Osteoblast (primary cell): ENCODE measurements at regions not wholly inside any gene's neighbourhood (a gene's known extent, or its start where the extent isn't known, plus 50 kb on each side); places are given as distances from the start of the nearest gene placed in this dataset.

ENCODE experiments used
- DNase-seq: peaks from one replicate; pipeline ENCODE4 v3.0.0; 2011; ENCODE audit warnings: low spot score, mixed read lengths; ENCODE audit not compliant: insufficient read length; ENCODE audit errors: missing footprints
- H2AFZ ChIP-seq: 2 replicates; pipeline ENCODE4 v1.6.0; 2011; ENCODE audit warnings: mild to moderate bottlenecking, low read length
- H3K27ac ChIP-seq: 2 replicates; pipeline ENCODE4 v1.5.1; 2011; ENCODE audit warnings: mild to moderate bottlenecking, low read depth, low read length, moderate library complexity
- H3K27me3 ChIP-seq: 2 replicates; pipeline ENCODE4 v1.6.0; 2012; ENCODE audit warnings: mild to moderate bottlenecking, control low read depth, inconsistent platforms, low read length, moderate library complexity; ENCODE audit not compliant: insufficient read depth
- H3K36me3 ChIP-seq: 2 replicates; pipeline ENCODE4 v1.5.1; 2011; ENCODE audit warnings: mild to moderate bottlenecking, low read length, control low read depth, moderate library complexity; ENCODE audit not compliant: insufficient read depth
- H3K4me1 ChIP-seq: 2 replicates; pipeline ENCODE4 v1.5.1; 2011; ENCODE audit warnings: mild to moderate bottlenecking, low read length, control low read depth, moderate library complexity; ENCODE audit not compliant: insufficient read depth
- H3K4me2 ChIP-seq: 2 replicates; pipeline ENCODE4 v1.6.0; 2011; ENCODE audit warnings: mild to moderate bottlenecking, low read length; ENCODE audit not compliant: insufficient read depth
- H3K4me3 ChIP-seq: fragments of 200-600 bp; sonication (generic); 3 replicates; pipeline ENCODE4 v1.5.1; 2012; ENCODE audit warnings: mild to moderate bottlenecking, low read length, inconsistent platforms; ENCODE audit not compliant: insufficient read depth
- H3K79me2 ChIP-seq: 2 replicates; pipeline ENCODE4 v1.6.0; 2012; ENCODE audit warnings: mild to moderate bottlenecking, low read length, control low read depth, inconsistent platforms; ENCODE audit not compliant: insufficient read depth
- H3K9me3 ChIP-seq: 2 replicates; pipeline ENCODE4 v1.5.1; 2011; ENCODE audit warnings: low read depth, low read length, control low read depth
- H4K20me1 ChIP-seq: 2 replicates; pipeline ENCODE4 v1.6.0; 2012; ENCODE audit warnings: mild to moderate bottlenecking, low read length, control low read depth; ENCODE audit not compliant: insufficient read depth
- TF ChIP-seq, protein P1 (sequence below): IDR thresholded peaks from 2 replicates; pipeline ENCODE4 v1.5.1; 2011; ENCODE audit warnings: mild to moderate bottlenecking, low read depth, low read length, moderate library complexity; ENCODE audit errors: extremely low read depth

DNA sequence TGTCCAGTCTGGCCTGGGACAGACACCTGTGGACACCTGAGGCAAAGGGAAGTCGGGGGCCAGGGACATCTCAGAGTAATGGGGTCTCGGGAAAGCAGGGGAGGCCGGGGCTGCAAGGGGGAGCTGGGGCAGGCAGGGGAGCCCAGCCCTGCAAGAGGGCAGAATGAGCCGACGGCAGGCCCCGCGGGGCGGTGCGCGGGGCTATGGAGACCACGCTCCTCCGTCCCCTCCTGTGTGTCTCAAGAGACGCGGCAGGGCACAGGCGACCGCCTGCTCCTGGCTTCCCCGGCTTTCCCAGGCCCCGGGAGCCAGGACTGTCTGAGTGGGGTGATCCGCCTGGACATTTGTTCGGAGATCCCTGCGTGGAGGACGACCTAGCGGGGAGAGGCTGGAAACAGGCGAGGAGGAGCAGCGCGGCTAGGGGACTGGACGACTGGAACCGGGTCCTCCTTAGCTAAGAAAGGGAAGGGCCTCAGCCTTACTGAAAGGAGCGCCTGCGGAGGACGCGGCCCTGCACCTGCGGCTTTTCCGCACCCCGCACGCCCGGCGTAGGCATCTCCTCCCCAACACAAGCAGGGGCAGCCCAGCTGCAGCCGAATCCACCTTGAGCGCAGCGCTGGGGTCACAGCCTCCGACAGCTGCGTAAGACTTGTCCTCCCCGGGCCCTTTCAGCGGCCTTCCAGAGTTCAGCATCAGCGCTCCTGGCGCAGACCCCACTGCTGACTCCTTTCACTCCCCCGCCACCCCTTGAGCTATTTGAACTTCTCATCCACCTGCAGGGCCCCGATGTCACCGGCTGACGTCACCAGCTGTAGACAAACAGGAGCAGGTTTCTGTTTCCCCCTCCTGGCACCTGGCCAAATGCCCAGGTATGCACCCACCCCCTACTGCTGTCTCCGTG lies 176.4 kb downstream of the ZNF248 start:
- TF ChIP-seq, protein P1, sequence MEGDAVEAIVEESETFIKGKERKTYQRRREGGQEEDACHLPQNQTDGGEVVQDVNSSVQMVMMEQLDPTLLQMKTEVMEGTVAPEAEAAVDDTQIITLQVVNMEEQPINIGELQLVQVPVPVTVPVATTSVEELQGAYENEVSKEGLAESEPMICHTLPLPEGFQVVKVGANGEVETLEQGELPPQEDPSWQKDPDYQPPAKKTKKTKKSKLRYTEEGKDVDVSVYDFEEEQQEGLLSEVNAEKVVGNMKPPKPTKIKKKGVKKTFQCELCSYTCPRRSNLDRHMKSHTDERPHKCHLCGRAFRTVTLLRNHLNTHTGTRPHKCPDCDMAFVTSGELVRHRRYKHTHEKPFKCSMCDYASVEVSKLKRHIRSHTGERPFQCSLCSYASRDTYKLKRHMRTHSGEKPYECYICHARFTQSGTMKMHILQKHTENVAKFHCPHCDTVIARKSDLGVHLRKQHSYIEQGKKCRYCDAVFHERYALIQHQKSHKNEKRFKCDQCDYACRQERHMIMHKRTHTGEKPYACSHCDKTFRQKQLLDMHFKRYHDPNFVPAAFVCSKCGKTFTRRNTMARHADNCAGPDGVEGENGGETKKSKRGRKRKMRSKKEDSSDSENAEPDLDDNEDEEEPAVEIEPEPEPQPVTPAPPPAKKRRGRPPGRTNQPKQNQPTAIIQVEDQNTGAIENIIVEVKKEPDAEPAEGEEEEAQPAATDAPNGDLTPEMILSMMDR, result no peak
- peaks cover 3% of the 10 kb centered on the region for H3K9me3 ChIP-seq
- H3K27ac ChIP-seq, result no peak overlapping the region

DNA sequence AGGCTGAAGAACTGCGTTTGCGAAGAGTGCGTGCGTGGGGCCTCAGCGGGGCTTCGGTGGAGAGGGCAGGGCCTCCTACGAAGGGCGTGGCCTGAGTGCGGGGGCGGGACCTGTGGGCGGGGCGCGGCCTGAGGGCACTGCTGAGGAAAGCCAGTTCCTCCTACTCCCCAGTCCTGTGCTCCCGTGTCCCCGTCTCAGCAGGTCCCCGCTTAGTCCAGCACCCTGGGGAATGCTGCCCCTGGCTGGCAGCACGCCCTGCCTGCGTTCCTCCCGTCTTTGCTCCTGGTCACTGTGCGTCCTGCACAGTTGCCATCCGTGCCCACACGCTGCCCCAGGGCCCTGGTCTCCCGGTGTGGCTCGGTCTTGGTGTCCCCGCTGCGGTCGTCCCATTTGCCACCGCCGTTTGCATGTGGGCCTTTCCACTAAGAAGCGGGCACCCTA lies 177.1 kb downstream of the ZNF248 start:
- Histone ChIP-seq H3K27ac (no peak overlapping the region), H3K79me2 (no peaks in the 10 kb centered on the region), H3K4me2 (no peak overlapping the region), H2AFZ (no peak overlapping the region), H3K4me3 (no peak overlapping the region), H4K20me1 (no peaks in the 10 kb centered on the region), H3K27me3 (no peaks in the 10 kb centered on the region), H3K36me3 (no peaks in the 10 kb centered on the region), H3K4me1 (no peaks in the 10 kb centered on the region), H3K9me3 (peaks cover 3% of the 10 kb centered on the region)
- TF ChIP-seq, protein P1, result no peak
- no peak for DNase-seq

More for the DNA sequence above, 176.4 kb downstream of the ZNF248 start:
- H3K27me3 ChIP-seq, result no peaks in the 10 kb centered on the region
- H3K79me2 ChIP-seq, result no peaks in the 10 kb centered on the region
- H3K4me3 ChIP-seq, result no peak overlapping the region
- DNase-seq, result no peak
- no peaks in the 10 kb centered on the region for H3K4me1 ChIP-seq
- no peaks in the 10 kb centered on the region for H4K20me1 ChIP-seq
- H3K4me2 ChIP-seq, result no peak overlapping the region
- no peaks in the 10 kb centered on the region for H3K36me3 ChIP-seq
- H2AFZ ChIP-seq, result no peak overlapping the region

DNA sequence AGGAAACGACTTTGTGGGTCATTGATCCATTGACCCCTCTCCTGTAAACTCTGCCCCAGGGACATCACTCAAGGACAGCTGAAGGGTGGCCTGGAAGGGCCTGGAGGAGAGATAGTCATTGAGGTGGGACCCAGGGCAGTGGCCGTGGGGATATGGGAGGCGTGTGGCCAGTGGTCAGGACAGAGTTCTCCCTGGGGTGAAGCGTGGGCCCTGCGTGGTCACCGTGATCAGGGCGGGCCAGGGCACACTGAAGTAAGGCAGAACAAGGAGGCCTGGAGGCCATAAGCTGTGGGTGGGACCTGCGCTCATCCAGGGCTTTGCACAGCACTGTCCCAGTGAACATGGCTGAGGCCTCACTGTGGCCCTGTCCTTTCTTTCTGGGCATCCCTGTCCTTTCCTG lies 177.9 kb downstream of the ZNF248 start:
- H3K4me1 ChIP-seq, result no peaks in the 10 kb centered on the region
- H2AFZ ChIP-seq, result no peak overlapping the region
- peaks cover 3% of the 10 kb centered on the region for H3K9me3 ChIP-seq
- H3K36me3 ChIP-seq, result no peaks in the 10 kb centered on the region
- H3K4me2 ChIP-seq, result no peak overlapping the region
- TF ChIP-seq, protein P1, result no peak
- no peak for DNase-seq
- no peaks in the 10 kb centered on the region for H3K27me3 ChIP-seq
- H3K4me3 ChIP-seq, result no peak overlapping the region
- no peaks in the 10 kb centered on the region for H4K20me1 ChIP-seq
- no peak overlapping the region for H3K27ac ChIP-seq
- no peaks in the 10 kb centered on the region for H3K79me2 ChIP-seq

DNA sequence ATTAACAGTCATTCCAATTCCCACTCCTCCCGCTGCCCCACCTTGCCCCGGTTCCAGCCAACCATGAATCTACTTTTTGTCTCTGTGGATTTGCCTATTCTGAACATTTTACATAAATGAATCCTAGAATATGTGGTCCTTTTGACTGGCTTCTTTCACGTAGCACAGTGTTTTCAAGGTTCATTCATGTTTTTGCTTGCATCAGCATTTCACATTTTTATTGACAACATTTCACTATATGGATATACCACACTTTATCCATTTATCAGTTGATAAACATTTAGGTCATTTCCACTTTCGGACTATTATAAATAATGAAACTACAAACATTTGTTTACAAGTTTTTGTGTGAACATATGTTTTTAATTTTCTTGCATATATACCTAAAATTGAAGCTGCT lies 182.0 kb downstream of the ZNF248 start:
- no peaks in the 10 kb centered on the region for H3K27me3 ChIP-seq
- H4K20me1 ChIP-seq, result no peaks in the 10 kb centered on the region
- no peak overlapping the region for H3K27ac ChIP-seq
- H3K4me2 ChIP-seq, result no peak overlapping the region
- no peak for DNase-seq
- no peaks in the 10 kb centered on the region for H3K79me2 ChIP-seq
- H3K4me1 ChIP-seq, result no peaks in the 10 kb centered on the region
- H3K4me3 ChIP-seq, result no peak overlapping the region
- H3K9me3 ChIP-seq, result peaks cover 3% of the 10 kb centered on the region
- no peak overlapping the region for H2AFZ ChIP-seq
- TF ChIP-seq, protein P1, result no peak
- H3K36me3 ChIP-seq, result no peaks in the 10 kb centered on the region
